GM23338 (cell line): ENCODE measurements at regions not wholly inside any gene's neighbourhood (a gene's known extent, or its start where the extent isn't known, plus 50 kb on each side); places are given as distances from the start of the nearest gene placed in this dataset.

Source experiments
- CREB1 ChIP-seq: fragments of 250-450 bp; sonication (Bioruptor Pico); IDR thresholded peaks from 2 replicates; pipeline ENCODE4 v1.5.0; 2020; ENCODE audit warnings: low read depth, mild to moderate bottlenecking, moderate library complexity
- CTCF ChIP-seq, 2 experiments: fragments of 200-600 bp in 1 of 2; sonication (generic) in 1 of 2; conservative IDR thresholded peaks; 2 replicates each; pipeline versions ENCODE4 v1.5.1 to v1.6.1; 2016 to 2017; ENCODE audit warnings: antibody characterized with exemption in 2 of 2, low read depth in 2 of 2, mild to moderate bottlenecking in 2 of 2, moderate library complexity in 1 of 2
- ETS1 ChIP-seq: IDR thresholded peaks from 2 replicates; pipeline ENCODE4 v1.6.1; 2016; ENCODE audit warnings: antibody characterized with exemption
- EZH2 ChIP-seq: fragments of 200-600 bp; sonication (generic); IDR thresholded peaks from one replicate; pipeline ENCODE4 v1.8.0; 2017; ENCODE audit warnings: antibody characterized with exemption, mild to moderate bottlenecking, low read depth; ENCODE audit not compliant: unreplicated experiment
- EZH2phosphoT487 ChIP-seq: fragments of 200-600 bp; sonication (generic); IDR thresholded peaks from one replicate; pipeline ENCODE4 v1.8.1; 2018; ENCODE audit warnings: antibody characterized with exemption; ENCODE audit not compliant: unreplicated experiment
- JUNB ChIP-seq: IDR thresholded peaks from one replicate; pipeline ENCODE4 v1.6.1; 2016; ENCODE audit warnings: antibody characterized with exemption; ENCODE audit not compliant: unreplicated experiment
- POLR2AphosphoS5 ChIP-seq: IDR thresholded peaks from 2 replicates; pipeline ENCODE4 v1.6.1; 2016; ENCODE audit warnings: antibody characterized with exemption, low read depth
- REST ChIP-seq: IDR thresholded peaks from one replicate; pipeline ENCODE4 v1.6.1; 2018; ENCODE audit warnings: antibody characterized with exemption; ENCODE audit not compliant: unreplicated experiment
- STAT1 ChIP-seq: IDR thresholded peaks from one replicate; pipeline ENCODE4 v1.6.1; 2016; ENCODE audit warnings: antibody characterized with exemption; ENCODE audit not compliant: unreplicated experiment
- ZNF114 ChIP-seq: fragments of 250-450 bp; sonication (Bioruptor Pico); IDR thresholded peaks from 2 replicates; pipeline ENCODE4 v1.5.0; 2020; ENCODE audit warnings: mild to moderate bottlenecking, moderate library complexity
- ZNF331 ChIP-seq: fragments of 250-450 bp; sonication (Bioruptor Pico); IDR thresholded peaks from 2 replicates; pipeline ENCODE4 v1.5.0; 2020; ENCODE audit warnings: low read depth, mild to moderate bottlenecking, moderate library complexity
- ZNF462 ChIP-seq: fragments of 250-450 bp; sonication (Bioruptor Pico); IDR thresholded peaks from 2 replicates; pipeline ENCODE4 v1.5.0; 2020; ENCODE audit warnings: mild to moderate bottlenecking, moderate library complexity

- TF ChIP-seq CTCF (conservative IDR thresholded peaks at IDR 0.05; ENCODE audit: low read depth in 2 of 2) (no peak), ZNF462 (CRISPR knock-in tag) (no peak), EZH2phosphoT487 (no peak), JUNB (no peak), REST (no peak), POLR2AphosphoS5 (no peak), CREB1 (CRISPR knock-in tag) (no peak), STAT1 (no peak), EZH2 (no peak), ETS1 (no peak), ZNF331 (CRISPR knock-in tag) (no peak), ZNF114 (no peak)
Observed at GRCh38 chr1:105591681-105592080, 1464.8 kb upstream of the PRMT6 start.
